Prostate gland (tissue), 2 donors: ENCODE measurements at regions not wholly inside any gene's neighbourhood (a gene's known extent, or its start where the extent isn't known, plus 50 kb on each side); places are given as distances from the start of the nearest gene placed in this dataset.

Source experiments
- POLR2A ChIP-seq: fragments of 450-650 bp; IDR thresholded peaks from one replicate; pipeline ENCODE4 v1.6.1; 2016; ENCODE audit warnings: antibody characterized with exemption, mild to moderate bottlenecking
- TF ChIP-seq, protein P1 (sequence below), 4 experiments: fragments of 200-600 bp in 2 of 4; fragments of 450-650 bp in 2 of 4; sonication (generic) in 2 of 4; IDR thresholded peaks; 1 replicate in 3 of 4; 2 replicates in 1 of 4; pipeline ENCODE4 v1.5.1; 2016 to 2019; ENCODE audit warnings: antibody characterized with exemption in 4 of 4, mild to moderate bottlenecking in 2 of 4, moderate library complexity in 2 of 4

DNA sequence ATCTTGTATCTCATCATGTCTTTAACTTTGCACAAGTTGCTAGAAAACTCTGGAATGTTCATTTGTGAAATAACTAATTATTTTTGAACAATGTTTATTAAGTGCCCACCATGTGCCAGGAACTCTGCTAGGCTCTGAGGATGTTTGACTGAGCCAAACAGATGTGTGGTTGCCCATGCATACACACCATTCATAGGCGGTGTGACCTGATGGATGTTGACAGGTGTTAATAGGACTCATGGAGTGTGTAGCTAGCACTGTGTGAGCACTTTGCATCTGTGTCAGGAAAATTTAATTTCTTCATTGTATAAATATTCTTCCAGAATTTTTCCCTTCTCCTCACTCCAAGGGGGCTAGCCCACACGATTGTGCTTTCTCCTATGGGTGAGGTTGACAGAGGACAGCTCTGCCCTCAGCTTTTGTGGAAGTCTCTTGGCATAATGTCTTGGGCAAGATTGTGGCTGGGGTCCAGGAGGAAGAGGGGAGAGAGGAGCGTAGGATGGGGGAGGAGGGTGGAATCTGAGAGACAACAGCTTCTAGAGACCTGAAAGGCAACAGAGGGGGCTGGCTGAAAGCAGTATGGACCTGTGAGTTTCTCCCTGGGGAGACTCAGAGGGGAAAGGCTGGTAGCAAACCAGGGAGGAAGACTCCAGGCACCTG lies 214.6 kb upstream of the CXCR4 start:
- TF ChIP-seq, protein P1, sequence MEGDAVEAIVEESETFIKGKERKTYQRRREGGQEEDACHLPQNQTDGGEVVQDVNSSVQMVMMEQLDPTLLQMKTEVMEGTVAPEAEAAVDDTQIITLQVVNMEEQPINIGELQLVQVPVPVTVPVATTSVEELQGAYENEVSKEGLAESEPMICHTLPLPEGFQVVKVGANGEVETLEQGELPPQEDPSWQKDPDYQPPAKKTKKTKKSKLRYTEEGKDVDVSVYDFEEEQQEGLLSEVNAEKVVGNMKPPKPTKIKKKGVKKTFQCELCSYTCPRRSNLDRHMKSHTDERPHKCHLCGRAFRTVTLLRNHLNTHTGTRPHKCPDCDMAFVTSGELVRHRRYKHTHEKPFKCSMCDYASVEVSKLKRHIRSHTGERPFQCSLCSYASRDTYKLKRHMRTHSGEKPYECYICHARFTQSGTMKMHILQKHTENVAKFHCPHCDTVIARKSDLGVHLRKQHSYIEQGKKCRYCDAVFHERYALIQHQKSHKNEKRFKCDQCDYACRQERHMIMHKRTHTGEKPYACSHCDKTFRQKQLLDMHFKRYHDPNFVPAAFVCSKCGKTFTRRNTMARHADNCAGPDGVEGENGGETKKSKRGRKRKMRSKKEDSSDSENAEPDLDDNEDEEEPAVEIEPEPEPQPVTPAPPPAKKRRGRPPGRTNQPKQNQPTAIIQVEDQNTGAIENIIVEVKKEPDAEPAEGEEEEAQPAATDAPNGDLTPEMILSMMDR (IDR thresholded peaks at IDR 0.05): no peak
- no peak for TF ChIP-seq POLR2A
